ENCODE measurements at regions not wholly inside any gene's neighbourhood (a gene's known extent, or its start where the extent isn't known, plus 50 kb on each side); places are given as distances from the start of the nearest gene placed in this dataset.

GRCh38 chr21:35857095-35857494, 203.2 kb downstream of the SETD4 start:
- Histone ChIP-seq H2BK20ac (ENCODE audit: low read depth, low read length, poor library complexity, severe bottlenecking) (no peak overlapping the region), H3K9ac (ENCODE audit: extremely low read depth, insufficient read length, low read length) (no peak overlapping the region), H2AK5ac (ENCODE audit: insufficient read length, low read length) (no peak overlapping the region), H3K79me1 (ENCODE audit: insufficient read depth, low read depth, low read length, poor library complexity, severe bottlenecking) (no peaks in the 10 kb centered on the region), H3T11ph (ENCODE audit: low read length) (no peak overlapping the region), H3K23me2 (ENCODE audit: insufficient read length, low read depth, low read length, poor library complexity, severe bottlenecking) (no peaks in the 10 kb centered on the region), H3K27ac (ENCODE audit: insufficient read length, low read depth, low read length) (no peak overlapping the region), H2BK120ac (ENCODE audit: low read depth, low read length, poor library complexity, severe bottlenecking) (no peak overlapping the region), H3K4me1 (ENCODE audit: insufficient read depth, low read length) (no peaks in the 10 kb centered on the region), H3K27me3 (ENCODE audit: insufficient read depth, low read length) (no peaks in the 10 kb centered on the region), H3K4me2 (ENCODE audit: insufficient read depth, insufficient read length, low read length) (no peak overlapping the region), H4K91ac (ENCODE audit: insufficient read length, low read depth, low read length) (no peak overlapping the region), H2BK5ac (ENCODE audit: insufficient read length, low read length) (no peak overlapping the region), H2BK12ac (ENCODE audit: insufficient read length, low read depth, low read length) (no peak overlapping the region), H4K20me1 (ENCODE audit: control insufficient read depth, insufficient read depth, insufficient read length) (no peaks in the 10 kb centered on the region), H3K79me2 (ENCODE audit: insufficient read depth, low read length) (no peaks in the 10 kb centered on the region), H2BK15ac (ENCODE audit: low read depth, low read length) (no peak overlapping the region), H3K23ac (ENCODE audit: insufficient read length, low read depth, low read length) (no peak overlapping the region), H4K8ac (replicated peaks; ENCODE audit: insufficient read length, low read depth, low read length) (no peak overlapping the region), H2AFZ (ENCODE audit: low read length) (no peak overlapping the region), H3K18ac (ENCODE audit: insufficient read length, low read depth, low read length) (no peak overlapping the region), H4K5ac (ENCODE audit: insufficient read length, low read depth, low read length) (no peak overlapping the region), H3K9me3 (ENCODE audit: control insufficient read depth, low read depth, low read length) (no peaks in the 10 kb centered on the region), H3K4ac (ENCODE audit: low read depth, low read length) (no peak overlapping the region), H3K56ac (ENCODE audit: insufficient read length, low read depth, low read length) (no peak overlapping the region), H3K14ac (ENCODE audit: insufficient read depth, low read length) (no peak overlapping the region)
- Mint-ChIP-seq H3K4me3 (no peak overlapping the region), H3K36me3 (ENCODE audit: insufficient read depth in 1 of 3, low read depth in 3 of 3) (no peaks in the 10 kb centered on the region), H3K4me1 (no peaks in the 10 kb centered on the region; a peak in 1 of 4 replicates), H3K27ac (no peak overlapping the region), H3K9me3 (no peaks in the 10 kb centered on the region), H3K27me3 (ENCODE audit: low read depth) (peaks cover 2% of the 10 kb centered on the region)
- no peak for TF ChIP-seq CTCF (conservative IDR thresholded peaks at IDR 0.05)
- no peak for DNase-seq
- no CpG with 5 or more reads among the region's 2 CpGs for WGBS (ENCODE audit: extremely low coverage, insufficient read length, low lambda C conversion rate)

Measured in H9 (cell line).